ENCODE measurements at regions not wholly inside any gene's neighbourhood (a gene's known extent, or its start where the extent isn't known, plus 50 kb on each side); places are given as distances from the start of the nearest gene placed in this dataset.

DNA sequence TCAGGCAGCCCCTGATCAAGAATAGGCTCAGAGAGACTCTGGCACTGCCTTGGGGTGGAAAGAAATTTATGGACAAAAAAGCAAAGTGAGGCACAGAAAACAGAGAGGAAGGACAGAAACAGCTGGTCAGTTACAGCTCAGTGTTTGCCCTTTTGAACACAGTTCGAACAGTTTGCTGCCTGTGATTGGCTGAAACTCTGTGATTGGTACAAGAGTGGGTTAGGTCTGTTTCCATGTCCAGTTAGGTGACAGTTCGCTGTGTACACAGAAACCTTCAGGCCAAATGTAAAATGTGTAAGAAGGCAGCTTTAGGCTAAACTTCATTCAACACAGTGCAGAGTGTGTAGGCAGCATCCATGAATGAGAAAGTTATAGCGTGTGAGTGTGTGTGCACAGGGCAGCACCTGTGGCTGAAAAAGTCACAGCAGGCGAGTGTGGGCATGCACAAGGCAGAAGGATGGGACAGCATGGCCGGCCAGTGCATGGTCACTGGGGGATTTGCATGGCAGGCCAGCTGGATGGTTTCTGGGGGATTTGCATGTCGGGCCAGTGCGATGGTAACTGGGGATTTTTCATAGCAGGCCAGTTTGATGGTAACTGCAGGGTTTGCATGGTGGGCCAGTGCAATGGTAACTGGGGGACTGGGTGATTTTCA lies 75.4 kb upstream of the FRMD1 start:
- no peak for DNase-seq

GRCh38 chr6:168153553-168153952 lies 74.5 kb upstream of the FRMD1 start:
- DNase-seq = no peak

- no peak for DNase-seq
Measured at GRCh38 chr6:168152980-168153379, 74.0 kb upstream of the FRMD1 start.

GRCh38 chr6:168152306-168152963 lies 73.4 kb upstream of the FRMD1 start:
- no peak for DNase-seq

GRCh38 chr6:168150551-168151320 lies 71.7 kb upstream of the FRMD1 start:
- no peak for DNase-seq

GRCh38 chr6:168149015-168149414 lies 70.0 kb upstream of the FRMD1 start:
- no peak for DNase-seq

- DNase-seq = no peak
Measured at GRCh38 chr6:168148231-168148849, 69.3 kb upstream of the FRMD1 start.

GRCh38 chr6:168147205-168147738 lies 68.3 kb upstream of the FRMD1 start:
- DNase-seq = no peak

GRCh38 chr6:168145747-168146596 lies 67.0 kb upstream of the FRMD1 start:
- no peak for DNase-seq

DNA sequence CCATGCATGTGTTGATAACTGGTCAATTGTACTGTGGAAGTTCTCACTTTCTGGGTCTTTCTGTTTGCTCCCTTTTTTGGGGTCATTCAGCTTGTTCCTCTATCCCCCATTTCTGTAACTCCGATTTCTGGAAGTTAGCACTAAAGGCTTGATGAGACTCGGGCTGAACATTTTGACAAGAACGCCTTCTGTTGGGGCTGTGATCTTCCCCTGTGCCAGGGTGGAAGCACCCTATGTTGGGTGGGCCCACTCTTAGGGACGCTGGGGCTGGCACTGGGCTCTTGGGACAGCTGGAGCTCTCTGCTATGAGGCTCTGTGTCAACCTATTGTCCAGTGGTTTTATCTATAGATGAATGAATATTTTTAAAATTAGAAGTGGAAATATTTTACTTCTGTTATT lies 60.1 kb upstream of the FRMD1 start:
- no peak for DNase-seq

DNA sequence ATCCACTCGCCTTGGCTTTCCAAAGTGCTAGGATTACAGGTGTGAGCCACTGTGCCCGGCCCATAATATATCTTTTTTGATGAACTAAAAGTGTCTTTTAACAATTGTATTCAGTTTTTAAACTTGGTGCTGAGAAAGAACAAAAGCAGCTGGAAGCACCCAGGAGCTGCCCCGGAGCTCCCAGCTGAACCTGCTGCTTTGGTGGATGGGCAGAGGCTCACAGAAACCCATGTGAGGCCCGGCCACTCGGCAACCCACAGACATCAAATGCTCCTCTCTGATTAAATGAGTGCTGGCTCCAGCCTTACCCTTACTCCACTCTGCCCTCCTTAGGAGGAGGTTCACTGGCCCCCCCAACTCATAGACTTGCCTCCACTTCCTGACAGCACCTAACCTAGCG lies 59.4 kb upstream of the FRMD1 start:
- no peak for DNase-seq

GRCh38 chr6:168137024-168137423 lies 58.0 kb upstream of the FRMD1 start:
- no peak for DNase-seq

GRCh38 chr6:168136622-168137021 lies 57.6 kb upstream of the FRMD1 start:
- DNase-seq = no peak

GRCh38 chr6:168136001-168136400 lies 57.0 kb upstream of the FRMD1 start:
- no peak for DNase-seq

DNA sequence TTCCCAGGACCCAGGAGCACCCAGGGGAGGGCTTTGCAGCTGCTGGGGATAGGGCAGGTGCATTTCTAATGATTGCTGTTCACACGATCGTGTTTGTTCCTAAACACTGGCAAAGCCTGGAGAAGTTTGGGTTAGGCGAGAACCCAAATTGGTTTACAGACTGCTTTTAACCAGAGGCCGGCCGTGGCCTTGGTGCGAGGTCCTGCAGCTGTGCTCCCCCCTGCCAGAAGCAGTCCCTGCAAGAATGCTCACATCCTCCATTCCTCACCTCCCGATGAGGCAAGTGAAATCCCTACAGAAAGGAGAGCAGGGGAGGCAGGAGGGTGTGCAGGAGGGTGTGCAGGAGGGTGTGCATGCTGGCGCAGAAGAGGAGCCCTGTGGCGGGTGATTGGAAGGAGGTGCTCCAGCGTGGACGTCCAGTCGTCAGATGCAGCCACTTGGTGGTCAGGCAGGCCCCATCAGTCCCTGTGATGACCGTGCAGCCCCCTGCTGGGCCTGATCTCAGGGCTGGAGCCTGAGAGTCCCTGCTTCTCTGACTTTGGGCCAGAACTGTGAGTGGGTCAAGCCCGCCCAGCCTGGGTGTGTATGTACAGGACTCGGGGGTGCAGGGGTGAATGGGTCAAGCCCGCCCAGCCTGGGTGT lies 55.7 kb upstream of the FRMD1 start:
- DNase-seq = no peak

DNA sequence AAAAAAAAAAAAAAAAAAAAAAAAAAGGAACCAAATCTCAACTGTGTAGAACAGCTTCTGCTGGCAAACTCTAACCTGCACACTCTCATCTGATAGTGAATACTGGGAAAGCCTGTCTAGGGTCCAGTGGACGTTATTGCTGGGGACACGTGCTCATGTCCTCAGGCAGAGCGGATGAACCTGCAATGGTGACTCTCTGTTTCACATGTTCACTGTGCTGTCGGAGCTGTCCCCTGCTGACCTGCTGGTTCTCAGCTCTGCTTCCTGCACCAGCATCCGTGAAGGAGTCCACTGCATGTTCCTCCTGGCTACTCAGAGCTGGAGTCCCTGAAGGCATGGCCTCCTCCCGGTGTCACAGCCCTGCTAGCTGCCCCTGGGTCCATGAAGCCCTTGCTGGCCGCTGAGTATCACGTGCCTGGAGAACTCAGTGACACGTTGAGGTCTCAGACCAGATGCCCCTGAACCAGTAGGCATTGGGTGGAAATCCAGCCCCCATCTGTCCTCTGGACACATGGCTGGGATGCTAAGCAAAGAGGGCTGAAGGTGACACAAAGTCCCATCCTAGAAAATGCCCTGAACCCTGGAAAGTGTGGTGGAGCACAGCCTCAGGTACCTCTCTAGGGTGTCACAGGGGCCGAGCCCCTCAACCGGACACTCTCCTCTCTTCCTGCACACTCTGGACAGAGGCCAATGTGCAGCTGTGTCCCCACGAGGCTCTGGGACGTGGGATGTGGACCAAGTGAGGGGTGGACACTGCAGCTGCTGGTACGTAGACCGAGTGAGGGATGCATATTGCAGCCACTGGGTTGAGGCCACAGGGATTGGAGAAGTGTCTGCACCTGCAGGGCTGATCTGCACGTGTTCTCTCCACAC lies 54.9 kb upstream of the FRMD1 start:
- DNase-seq = no peak

- no peak for DNase-seq
Measured at GRCh38 chr6:168133168-168133561, 54.2 kb upstream of the FRMD1 start.

- DNase-seq = no peak
Measured at GRCh38 chr6:168132531-168133167, 53.6 kb upstream of the FRMD1 start.

DNA sequence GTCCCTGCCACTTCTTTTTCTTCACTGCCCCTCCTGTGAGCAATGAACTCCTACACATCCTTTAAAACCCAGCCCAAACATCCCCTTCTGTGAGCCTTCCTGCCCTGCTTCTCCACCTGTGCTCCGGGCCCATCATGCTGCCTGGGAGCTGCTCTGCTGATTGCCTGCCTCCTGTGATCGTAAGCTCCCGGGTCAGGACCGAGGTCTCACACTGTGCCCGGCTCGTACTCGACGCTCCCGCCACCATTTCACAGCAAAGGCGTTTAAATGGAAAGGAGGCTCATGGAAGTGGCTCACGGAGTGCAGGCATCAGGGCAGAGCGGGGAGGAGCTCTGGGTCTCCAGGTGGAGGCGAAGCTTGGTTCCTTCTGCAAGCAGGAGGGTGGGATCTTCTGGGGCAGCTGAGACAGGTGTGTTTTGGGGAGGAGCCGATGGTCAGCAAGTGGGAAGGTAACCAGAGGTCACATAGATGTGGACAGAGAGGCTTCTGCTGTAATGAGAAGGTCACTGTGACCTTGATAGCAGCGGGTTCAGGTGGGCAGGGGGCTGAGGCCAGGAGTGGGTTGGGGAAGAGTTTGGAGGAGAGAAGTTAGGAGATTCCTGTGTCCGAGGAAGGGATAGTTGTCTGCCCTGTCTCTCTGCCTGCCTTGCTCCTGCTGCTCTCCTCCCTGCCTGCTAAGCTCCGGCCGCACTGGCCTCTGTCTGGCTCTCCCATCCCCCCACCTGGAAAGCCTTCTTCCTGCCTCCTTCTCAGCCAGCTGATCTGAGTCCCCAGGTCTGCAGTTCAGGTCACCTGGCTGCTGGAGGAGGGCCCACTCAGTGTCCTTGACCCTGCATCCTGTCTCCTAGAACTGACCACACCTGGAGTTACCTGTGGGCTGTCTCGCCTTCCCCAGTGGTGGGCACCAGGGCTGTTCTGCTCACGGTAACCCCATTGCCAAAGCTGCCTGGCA lies 52.7 kb upstream of the FRMD1 start:
- DNase-seq = no peak

All from NCI-H1694 treated with DMSO at 0.1 percent for 48 hours (cell line).